HG03457 (cell line): ENCODE measurements at regions not wholly inside any gene's neighbourhood (a gene's known extent, or its start where the extent isn't known, plus 50 kb on each side); places are given as distances from the start of the nearest gene placed in this dataset.
"Not testable (repeated sequence)": the region's sequence is repeated elsewhere in the genome, so short reads cannot be mapped to it uniquely, and the experiment has no call there.

Experiments
- ATAC-seq: cut with Tn5 transposase; IDR thresholded peaks from one replicate; pipeline ENCODE4 v1.9.1; 2021; ENCODE audit warnings: moderate number of reproducible peaks; ENCODE audit not compliant: unreplicated experiment

GRCh38 chr5:167414611-167415010 lies 876.8 kb upstream of the WWC1 start:
- ATAC-seq = no peak

- ATAC-seq = no peak
Observed at GRCh38 chr5:167415779-167416746, 875.4 kb upstream of the WWC1 start.

GRCh38 chr5:167417662-167418061 lies 873.8 kb upstream of the WWC1 start:
- no peak for ATAC-seq

- ATAC-seq = no peak
Observed at GRCh38 chr5:167425161-167425560, 866.3 kb upstream of the WWC1 start.

- no peak for ATAC-seq
Observed at GRCh38 chr5:167426501-167426900, 864.9 kb upstream of the WWC1 start.

- not testable (repeated sequence) for ATAC-seq
Observed at GRCh38 chr5:167427641-167428040, 863.8 kb upstream of the WWC1 start.

GRCh38 chr5:167440846-167441245 lies 850.6 kb upstream of the WWC1 start:
- ATAC-seq = no peak

- ATAC-seq = no peak
Observed at GRCh38 chr5:167442922-167443321, 848.5 kb upstream of the WWC1 start.

GRCh38 chr5:167447466-167448375 lies 843.7 kb upstream of the WWC1 start:
- no peak for ATAC-seq

GRCh38 chr5:167448376-167448775 lies 843.1 kb upstream of the WWC1 start:
- no peak for ATAC-seq

- no peak for ATAC-seq
Observed at GRCh38 chr5:167451076-167451475, 840.4 kb upstream of the WWC1 start.

- ATAC-seq = no peak
Observed at GRCh38 chr5:167452136-167452535, 839.3 kb upstream of the WWC1 start.

- no peak for ATAC-seq
Observed at GRCh38 chr5:167453246-167454030, 838.0 kb upstream of the WWC1 start.

- no peak for ATAC-seq
Observed at GRCh38 chr5:167458412-167458811, 833.0 kb upstream of the WWC1 start.

GRCh38 chr5:167460449-167461020 lies 830.9 kb upstream of the WWC1 start:
- no peak for ATAC-seq

- no peak for ATAC-seq
Observed at GRCh38 chr5:167463939-167464338, 827.5 kb upstream of the WWC1 start.

- no peak for ATAC-seq
Observed at GRCh38 chr5:167466992-167467391, 824.5 kb upstream of the WWC1 start.

- no peak for ATAC-seq
Observed at GRCh38 chr5:167472566-167473108, 818.8 kb upstream of the WWC1 start.

- ATAC-seq = no peak
Observed at GRCh38 chr5:167478188-167478587, 813.3 kb upstream of the WWC1 start.

GRCh38 chr5:167479779-167480178 lies 811.7 kb upstream of the WWC1 start:
- ATAC-seq = no peak
